PC-3 (cell line): ENCODE measurements at regions not wholly inside any gene's neighbourhood (a gene's known extent, or its start where the extent isn't known, plus 50 kb on each side); places are given as distances from the start of the nearest gene placed in this dataset.
"Not testable (repeated sequence)": the region's sequence is repeated elsewhere in the genome, so short reads cannot be mapped to it uniquely, and the experiment has no call there.

Experiments used
- ATAC-seq: fragments of 200-7000 bp; cut with Tn5 transposase; 2 replicates; pipeline ENCODE4 v1.9.1; 2020; ENCODE audit warnings: mild to moderate bottlenecking, moderate library complexity
- BruUV-seq: library from RNA; stranded (reverse); fragments of 400-500 nt; replicated peaks from 2 replicates; lab custom pipeline; 2021; lab: Mats Ljungman, UMichigan
- CTCF ChIA-PET: fragments of 300-600 bp; sonication (Branson Sonifier 250); formaldehyde crosslinking; loops from one replicate; lab custom pipeline; 2022; ENCODE audit warnings: antibody characterized with exemption; lab: Charles Lee
- POLR2A ChIA-PET: fragments of 300-600 bp; sonication (Branson Sonifier 250); formaldehyde crosslinking; loops from one replicate; lab custom pipeline; 2022; ENCODE audit warnings: antibody characterized with exemption; ENCODE audit not compliant: unreplicated experiment; lab: Charles Lee
- DNase-seq: peaks from one replicate; pipeline ENCODE4 v3.0.0-alpha.2; 2015
- H2AFZ ChIP-seq: fragments of 300-600 bp; sonication (generic); 2 replicates; pipeline ENCODE4 v1.6.0; 2016; ENCODE audit warnings: antibody characterized with exemption, low read length
- H3F3A ChIP-seq: fragments of 300-600 bp; sonication (generic); one replicate; pipeline ENCODE4 v1.6.0; 2017; ENCODE audit warnings: antibody characterized with exemption, low read length, control low read depth, mild to moderate bottlenecking; ENCODE audit not compliant: unreplicated experiment
- H3K27ac ChIP-seq: fragments of 300-600 bp; sonication (generic); 2 replicates; pipeline ENCODE4 v1.5.1; 2016; ENCODE audit warnings: mild to moderate bottlenecking, low read length
- H3K27me3 ChIP-seq: fragments of 300-600 bp; sonication (generic); 2 replicates; pipeline ENCODE4 v1.6.1; 2016; ENCODE audit warnings: low read length, mixed read lengths
- H3K36me3 ChIP-seq: fragments of 300-600 bp; sonication (generic); 2 replicates; pipeline ENCODE4 v1.6.1; 2016; ENCODE audit warnings: low read depth, mixed run types, low read length, mixed read lengths
- H3K4me1 ChIP-seq: fragments of 300-600 bp; sonication (generic); 2 replicates; pipeline ENCODE4 v1.5.1; 2016; ENCODE audit warnings: low read length; ENCODE audit not compliant: insufficient read depth
- H3K4me2 ChIP-seq: fragments of 300-600 bp; sonication (generic); 2 replicates; pipeline ENCODE4 v1.6.0; 2016; ENCODE audit warnings: low read length
- H3K4me3 ChIP-seq: fragments of 300-600 bp; sonication (generic); 2 replicates; pipeline ENCODE4 v1.5.1; 2016; ENCODE audit warnings: mild to moderate bottlenecking, low read length, mixed read lengths
- H3K79me2 ChIP-seq: fragments of 300-600 bp; sonication (generic); 2 replicates; pipeline ENCODE4 v1.6.1; 2017; ENCODE audit warnings: low read length, mixed read lengths
- H3K9ac ChIP-seq: fragments of 300-600 bp; sonication (generic); 2 replicates; pipeline ENCODE4 v1.6.0; 2016; ENCODE audit warnings: mild to moderate bottlenecking, low read length
- H3K9me2 ChIP-seq: fragments of 300-600 bp; sonication (generic); replicated peaks from 2 replicates; pipeline ENCODE4 v1.6.1; 2016; ENCODE audit warnings: mixed run types, low read length, mixed read lengths
- H3K9me3 ChIP-seq: fragments of 300-600 bp; sonication (generic); 2 replicates; pipeline ENCODE4 v1.6.1; 2016; ENCODE audit warnings: low read length, mixed read lengths
- H4K20me1 ChIP-seq: fragments of 300-600 bp; sonication (generic); 2 replicates; pipeline ENCODE4 v1.6.1; 2016; ENCODE audit warnings: low read length, mixed read lengths
- CTCF ChIP-seq: fragments of 300-600 bp; sonication (generic); conservative IDR thresholded peaks from 2 replicates; pipeline ENCODE4 v1.5.1; 2017; ENCODE audit warnings: antibody characterized with exemption, low read depth, mild to moderate bottlenecking, low read length
- EZH2 ChIP-seq: fragments of 300-600 bp; sonication (generic); IDR thresholded peaks from one replicate; pipeline ENCODE4 v1.6.1; 2017; ENCODE audit warnings: antibody characterized with exemption, mild to moderate bottlenecking, low read length; ENCODE audit not compliant: unreplicated experiment
- EZH2phosphoT487 ChIP-seq: fragments of 300-600 bp; sonication (generic); IDR thresholded peaks from 2 replicates; pipeline ENCODE4 v1.6.1; 2018; ENCODE audit warnings: mild to moderate bottlenecking, antibody characterized with exemption, low read length, borderline replicate concordance
- intact Hi-C: fragments of 100-400 bp; cut with micrococcal nuclease; formaldehyde crosslinking; loops from 2 replicates; pipeline ENCODE4 v1.9.0; 2023

GRCh38 chr6:23535101-23535500 is 590.9 kb upstream of the NRSN1 start:
- no peak overlapping the region for H3K4me3 ChIP-seq
- ChIA-PET CTCF (no interaction called here), POLR2A (no interaction called here)
- H3K27ac ChIP-seq: no peak overlapping the region
- no peaks in the 10 kb centered on the region for H3F3A ChIP-seq
- intact Hi-C loops: no loop called here
- TF ChIP-seq CTCF (no peak), EZH2phosphoT487 (no peak), EZH2 (no peak)
- H3K9me2 ChIP-seq: no peaks in the 10 kb centered on the region
- no peaks in the 10 kb centered on the region for H3K9me3 ChIP-seq
- no peak for ATAC-seq
- H2AFZ ChIP-seq: no peak overlapping the region
- H3K9ac ChIP-seq: no peak overlapping the region
- peaks cover 22% of the 10 kb centered on the region; the same call in 1 of the 2 replicates for H3K4me1 ChIP-seq
- H3K79me2 ChIP-seq: no peaks in the 10 kb centered on the region
- no peak overlapping the region for H3K4me2 ChIP-seq
- no TSS peak for BruUV-seq
- H4K20me1 ChIP-seq: no peaks in the 10 kb centered on the region
- no peaks in the 10 kb centered on the region for H3K36me3 ChIP-seq
- H3K27me3 ChIP-seq: no peaks in the 10 kb centered on the region
- no peak for DNase-seq

GRCh38 chr6:23537828-23538227 is 588.2 kb upstream of the NRSN1 start:
- Histone ChIP-seq H3K9ac (no peak overlapping the region), H3K9me2 (no peaks in the 10 kb centered on the region), H3K36me3 (no peaks in the 10 kb centered on the region), H3F3A (no peaks in the 10 kb centered on the region), H3K4me3 (no peak overlapping the region), H3K9me3 (no peaks in the 10 kb centered on the region), H3K4me1 (peaks cover 16% of the 10 kb centered on the region; the same call in 1 of the 2 replicates), H3K79me2 (no peaks in the 10 kb centered on the region), H3K27ac (no peak overlapping the region), H4K20me1 (no peaks in the 10 kb centered on the region), H2AFZ (no peak overlapping the region), H3K4me2 (no peak overlapping the region), H3K27me3 (no peaks in the 10 kb centered on the region)
- no TSS peak for BruUV-seq
- no peak; the same call in 1 of the 2 replicates for ATAC-seq
- DNase-seq: peak; percentile 49
- intact Hi-C loops: no loop called here
- POLR2A ChIA-PET: no interaction called here
- TF ChIP-seq CTCF (no peak), EZH2 (no peak), EZH2phosphoT487 (no peak)
- CTCF ChIA-PET: no interaction called here

GRCh38 chr6:23547851-23548250 is 578.2 kb upstream of the NRSN1 start:
- intact Hi-C loops: loop anchor here (2.0 to 5.0 kb wide), 4 partner anchors 89 to 509 kb away; no protein-coding TSS in a partner anchor
- ChIA-PET POLR2A (no interaction called here), CTCF (no interaction called here)
- ATAC-seq: peak; percentile 83
- Histone ChIP-seq H3K79me2 (no peaks in the 10 kb centered on the region), H3K27me3 (no peaks in the 10 kb centered on the region), H3K4me2 (no peak overlapping the region), H3K27ac (no peak overlapping the region), H3K4me3 (no peak overlapping the region), H3K36me3 (no peaks in the 10 kb centered on the region), H3K4me1 (peaks cover 6% of the 10 kb centered on the region; the same call in 1 of the 2 replicates), H4K20me1 (no peaks in the 10 kb centered on the region), H3K9ac (no peak overlapping the region), H3K9me2 (no peaks in the 10 kb centered on the region), H3F3A (no peaks in the 10 kb centered on the region), H3K9me3 (no peaks in the 10 kb centered on the region), H2AFZ (no peak overlapping the region)
- TF ChIP-seq EZH2phosphoT487: no peak
- peak; percentile 59 for TF ChIP-seq CTCF
- no TSS peak for BruUV-seq
- peak; percentile 57 for DNase-seq

GRCh38 chr6:23554953-23555352 is 571.1 kb upstream of the NRSN1 start:
- H2AFZ ChIP-seq, H3K9me2 ChIP-seq, H3K27me3 ChIP-seq, BruUV-seq, DNase-seq, H3K4me1 ChIP-seq, POLR2A ChIA-PET, intact Hi-C loops, H3K4me3 ChIP-seq, H3K9ac ChIP-seq, CTCF ChIA-PET, H3K9me3 ChIP-seq, H4K20me1 ChIP-seq, ATAC-seq, H3K27ac ChIP-seq, H3K36me3 ChIP-seq, H3F3A ChIP-seq, H3K79me2 ChIP-seq, H3K4me2 ChIP-seq: not testable (repeated sequence)
